ENCODE measurements at regions not wholly inside any gene's neighbourhood (a gene's known extent, or its start where the extent isn't known, plus 50 kb on each side); places are given as distances from the start of the nearest gene placed in this dataset.

DNA sequence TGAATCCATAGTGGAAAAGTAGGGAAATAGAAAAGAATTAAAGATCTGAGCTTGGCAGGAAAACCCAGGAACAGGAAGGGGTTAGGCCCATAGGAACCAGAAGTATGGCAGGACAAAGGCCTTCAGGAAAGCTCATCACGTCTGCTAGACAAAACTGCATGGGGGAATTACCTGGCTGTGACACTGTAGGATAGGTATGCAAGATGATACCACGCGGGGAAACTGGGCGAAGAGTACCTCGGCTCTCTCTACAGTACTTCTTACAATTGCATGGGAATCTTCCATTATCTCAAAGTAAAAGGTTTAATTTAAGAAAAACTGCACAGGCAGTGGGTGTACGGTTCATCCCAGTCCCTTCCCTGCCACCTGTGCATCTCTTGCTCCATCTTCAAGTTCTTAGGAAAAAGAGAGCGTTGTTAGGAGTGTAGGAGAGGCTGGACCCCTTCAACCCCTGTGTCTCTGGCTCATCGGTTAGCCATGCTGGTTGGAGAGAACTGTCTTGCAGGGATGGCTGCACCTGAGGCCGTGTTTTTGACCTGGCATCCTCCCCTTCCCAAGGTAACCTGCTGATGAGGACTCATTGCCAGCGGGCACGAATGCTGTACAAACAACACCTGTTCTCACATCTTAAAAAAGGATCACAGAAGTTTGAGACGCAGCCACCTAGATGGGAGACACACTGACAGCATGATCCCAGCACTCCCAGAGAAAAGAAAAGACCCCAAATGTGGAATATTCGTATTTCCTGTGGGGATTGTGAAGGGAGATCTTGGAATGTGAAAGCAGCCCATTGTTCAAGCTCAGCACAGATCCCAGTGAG is 120.5 kb upstream of the COPS8 start:
- Histone ChIP-seq H3K27ac (no peak overlapping the region), H3K4me3 (no peak overlapping the region)
- TF ChIP-seq, protein P1, sequence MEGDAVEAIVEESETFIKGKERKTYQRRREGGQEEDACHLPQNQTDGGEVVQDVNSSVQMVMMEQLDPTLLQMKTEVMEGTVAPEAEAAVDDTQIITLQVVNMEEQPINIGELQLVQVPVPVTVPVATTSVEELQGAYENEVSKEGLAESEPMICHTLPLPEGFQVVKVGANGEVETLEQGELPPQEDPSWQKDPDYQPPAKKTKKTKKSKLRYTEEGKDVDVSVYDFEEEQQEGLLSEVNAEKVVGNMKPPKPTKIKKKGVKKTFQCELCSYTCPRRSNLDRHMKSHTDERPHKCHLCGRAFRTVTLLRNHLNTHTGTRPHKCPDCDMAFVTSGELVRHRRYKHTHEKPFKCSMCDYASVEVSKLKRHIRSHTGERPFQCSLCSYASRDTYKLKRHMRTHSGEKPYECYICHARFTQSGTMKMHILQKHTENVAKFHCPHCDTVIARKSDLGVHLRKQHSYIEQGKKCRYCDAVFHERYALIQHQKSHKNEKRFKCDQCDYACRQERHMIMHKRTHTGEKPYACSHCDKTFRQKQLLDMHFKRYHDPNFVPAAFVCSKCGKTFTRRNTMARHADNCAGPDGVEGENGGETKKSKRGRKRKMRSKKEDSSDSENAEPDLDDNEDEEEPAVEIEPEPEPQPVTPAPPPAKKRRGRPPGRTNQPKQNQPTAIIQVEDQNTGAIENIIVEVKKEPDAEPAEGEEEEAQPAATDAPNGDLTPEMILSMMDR (IDR thresholded peaks at IDR 0.05) = no peak
- DNase-seq (ENCODE audit: low spot score) = peak; percentile 54

DNA sequence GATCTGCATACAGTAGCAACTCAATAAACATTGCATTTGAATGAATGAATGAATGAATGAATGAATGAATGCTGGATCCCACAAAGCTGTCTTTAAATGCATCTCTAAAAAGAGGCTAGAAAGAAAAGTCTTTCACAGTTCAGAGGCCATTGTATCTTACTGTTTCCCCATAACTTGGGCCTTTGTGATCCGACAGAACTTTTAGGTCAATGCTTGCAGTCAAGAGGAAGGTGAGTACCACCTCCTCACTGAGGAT is 119.9 kb upstream of the COPS8 start:
- DNase-seq (ENCODE audit: low spot score) = no peak
- no peak overlapping the region for H3K27ac ChIP-seq
- no peak overlapping the region for H3K4me3 ChIP-seq
- TF ChIP-seq, protein P1 (IDR thresholded peaks at IDR 0.05) = no peak

DNA sequence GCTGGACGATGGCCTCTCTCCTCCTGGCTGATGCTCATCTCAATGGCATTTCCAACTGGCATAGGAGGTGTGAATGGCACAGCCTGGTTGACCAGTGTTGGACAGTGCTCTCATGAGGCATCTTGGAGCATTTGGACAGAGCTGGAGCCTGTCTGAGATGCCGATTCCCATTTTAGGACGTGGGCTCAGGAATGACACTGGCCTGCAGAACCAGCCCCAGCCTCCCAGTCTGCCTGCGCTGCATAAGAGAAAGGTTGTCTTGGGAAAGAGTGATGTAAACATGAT is 118.2 kb upstream of the COPS8 start:
- Histone ChIP-seq H3K4me3 (no peak overlapping the region), H3K27ac (no peak overlapping the region)
- DNase-seq (ENCODE audit: low spot score) = peak; percentile 43
- TF ChIP-seq, protein P1 (IDR thresholded peaks at IDR 0.05) = no peak

DNA sequence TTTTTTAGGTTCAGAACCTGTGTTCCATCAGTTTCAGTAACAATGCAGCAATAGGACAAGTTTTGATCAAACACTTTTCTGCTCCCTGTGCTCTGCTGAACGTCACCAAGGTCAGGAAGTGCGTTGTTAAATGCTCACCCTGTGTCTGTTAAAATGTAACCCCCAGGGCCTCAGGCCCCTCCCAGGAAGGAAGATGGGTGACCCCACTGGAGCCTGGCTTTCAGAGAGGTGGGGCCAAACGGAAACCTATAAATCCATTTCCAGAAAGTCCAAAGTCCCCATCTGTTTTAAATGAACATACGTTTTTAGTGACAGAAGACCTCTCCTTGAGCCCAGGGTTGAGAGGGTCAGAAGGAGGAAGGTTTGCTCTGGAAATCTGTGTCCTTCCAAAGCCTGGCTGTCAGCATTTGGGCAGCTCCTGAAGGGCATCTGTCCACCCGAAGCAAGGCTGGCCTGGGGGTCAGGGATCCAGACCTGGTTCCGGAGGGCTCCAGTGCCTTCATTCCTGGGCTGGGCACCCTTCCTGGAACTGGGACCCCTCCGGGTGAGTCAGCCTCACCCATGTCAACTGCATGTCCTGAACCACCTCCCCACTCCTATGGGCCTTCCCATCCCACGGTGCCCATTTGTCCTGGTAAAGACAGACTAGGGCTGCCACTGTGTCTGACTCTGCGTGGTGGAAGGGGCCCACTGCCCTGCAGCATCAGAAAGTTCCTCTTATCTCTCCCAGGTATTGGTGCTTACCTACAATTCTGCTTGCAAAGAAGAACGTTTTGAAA is 117.4 kb upstream of the COPS8 start:
- H3K27ac ChIP-seq = no peak overlapping the region

DNA sequence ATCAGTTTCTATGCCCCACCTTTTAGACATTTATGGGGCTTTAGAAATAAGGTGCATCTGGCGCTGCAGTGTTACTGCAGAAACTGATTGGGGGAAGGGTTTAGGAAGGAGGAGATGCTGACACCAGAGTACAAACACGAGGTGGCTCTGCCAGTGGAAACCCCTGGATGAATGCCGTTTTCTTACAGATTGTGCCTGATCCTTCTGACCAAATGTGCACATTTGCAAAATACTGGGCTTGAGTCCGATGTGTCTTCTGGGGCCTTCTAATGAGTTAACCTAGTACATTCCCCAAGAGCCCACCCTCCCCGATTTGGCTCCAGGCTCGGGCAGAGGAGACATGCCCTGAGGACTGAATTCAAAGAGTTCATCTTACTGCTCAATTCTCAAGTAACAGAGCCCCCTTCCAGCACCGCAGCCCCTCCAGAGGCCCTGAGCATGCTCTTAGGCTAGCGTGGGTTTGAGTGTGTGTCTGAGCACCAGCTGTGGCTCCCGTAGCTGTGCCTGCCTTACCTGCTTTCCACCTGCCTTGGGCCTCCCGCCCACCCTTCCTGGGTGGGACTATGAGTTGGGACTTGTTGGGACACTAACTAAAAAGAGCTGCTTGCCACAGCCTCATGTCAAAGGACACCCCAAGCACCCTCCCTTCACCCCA is 116.7 kb upstream of the COPS8 start:
- TF ChIP-seq, protein P1 (IDR thresholded peaks at IDR 0.05) = no peak
- Histone ChIP-seq H3K4me3 (no peak overlapping the region), H3K27ac (no peak overlapping the region)
- peak; percentile 63 for DNase-seq (ENCODE audit: low spot score)

More for the DNA sequence above, 117.4 kb upstream of the COPS8 start:
- peak; percentile 69 for DNase-seq (ENCODE audit: low spot score)
- TF ChIP-seq, protein P1 (IDR thresholded peaks at IDR 0.05) = no peak
- H3K4me3 ChIP-seq = no peak overlapping the region

DNA sequence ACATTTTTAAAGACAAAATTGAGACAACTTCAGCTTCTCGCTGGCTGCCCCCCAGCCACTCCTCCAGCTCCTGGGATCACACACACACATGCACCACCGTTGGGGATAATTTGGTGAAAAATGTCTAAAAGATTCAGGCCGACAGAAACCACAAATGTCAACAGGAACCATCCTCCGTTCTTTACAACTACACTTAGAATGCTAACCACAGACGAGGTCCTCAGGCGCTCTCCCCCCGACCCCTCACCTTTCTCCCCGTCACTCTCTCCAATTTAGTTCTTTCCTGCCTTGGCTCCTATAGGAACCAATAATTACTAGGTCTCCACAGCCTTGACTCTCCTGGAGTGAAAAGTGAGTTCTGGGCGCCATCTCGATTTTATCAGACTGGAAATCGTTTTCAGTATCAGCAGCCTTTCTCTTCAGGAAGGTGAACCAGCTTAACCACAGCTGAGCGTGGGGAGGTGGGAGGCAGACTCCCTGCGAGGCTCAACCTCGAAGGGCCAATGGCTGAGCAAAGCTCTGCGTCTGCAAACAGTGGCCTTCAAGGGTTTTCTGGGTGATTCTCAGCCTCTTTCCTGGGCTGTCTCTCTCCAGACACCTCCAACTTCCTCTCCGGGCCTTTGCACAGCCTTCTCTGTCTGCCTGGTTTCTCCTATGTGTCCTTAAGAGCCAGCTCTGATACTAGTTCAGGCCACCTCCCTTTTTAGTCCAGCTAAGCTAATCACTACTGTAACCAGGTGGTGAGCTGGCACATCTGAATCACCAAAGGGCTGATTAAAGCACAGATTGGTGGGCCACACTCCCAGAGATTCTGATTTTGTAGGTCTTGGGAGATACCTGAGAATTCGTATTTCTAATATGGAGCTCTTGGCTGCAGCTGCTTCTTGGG is 115.7 kb upstream of the COPS8 start:
- peak; percentile 59 for DNase-seq (ENCODE audit: low spot score)
- TF ChIP-seq, protein P1 (IDR thresholded peaks at IDR 0.05) = no peak
- no peak overlapping the region for H3K4me3 ChIP-seq
- no peak overlapping the region for H3K27ac ChIP-seq
